ENCODE measurements at regions not wholly inside any gene's neighbourhood (a gene's known extent, or its start where the extent isn't known, plus 50 kb on each side); places are given as distances from the start of the nearest gene placed in this dataset.

DNA sequence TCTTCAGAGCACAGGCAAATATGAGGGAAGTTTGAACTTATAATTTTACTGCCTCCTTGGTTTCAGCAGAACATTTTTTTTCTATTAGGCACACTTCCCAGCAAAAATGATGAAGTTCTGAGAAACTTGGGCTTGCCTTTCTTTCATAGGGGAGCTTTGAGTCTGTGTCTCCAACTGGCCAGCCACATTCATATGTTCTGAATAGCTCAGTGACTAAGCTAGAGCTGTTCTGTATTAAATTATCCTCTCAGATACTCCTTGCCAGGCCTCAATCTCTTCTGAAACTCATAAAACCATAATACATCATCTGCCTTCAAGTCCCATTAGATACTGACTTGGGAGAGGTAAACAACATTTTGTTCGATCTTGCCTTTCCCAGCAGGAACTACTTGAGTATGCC, 476.5 kb downstream of the GPAM start:
- H3K36me3 ChIP-seq (ENCODE audit: insufficient read depth), result no peaks in the 10 kb centered on the region
- peaks cover 4% of the 10 kb centered on the region for H3K9me3 Mint-ChIP-seq
- no peak for ATAC-seq

More for the DNA sequence above, 476.5 kb downstream of the GPAM start:
- Histone ChIP-seq H2AFZ (no peak overlapping the region), H3K27me3 (ENCODE audit: insufficient read depth) (no peaks in the 10 kb centered on the region), H4K20me1 (replicated peaks; ENCODE audit: insufficient read depth) (no peaks in the 10 kb centered on the region), H3F3A (replicated peaks; ENCODE audit: low read depth) (no peaks in the 10 kb centered on the region), H3K4me2 (no peak overlapping the region), H3K27ac (ENCODE audit: low read depth) (no peak overlapping the region), H3K9me2 (ENCODE audit: insufficient read depth) (peaks cover 7% of the 10 kb centered on the region; the same call in 1 of the 2 replicates), H3K79me2 (replicated peaks; ENCODE audit: insufficient read depth) (no peaks in the 10 kb centered on the region), H3K4me1 (ENCODE audit: insufficient read depth) (no peaks in the 10 kb centered on the region), H3K4me3 (no peak overlapping the region)
- no peaks in the 10 kb centered on the region for H3K4me1 Mint-ChIP-seq
- H3K4me3 Mint-ChIP-seq, result no peak overlapping the region
- TF ChIP-seq NANOG (IDR thresholded peaks at IDR 0.05; ENCODE audit: borderline replicate concordance) (no peak), EZH2phosphoT487 (IDR thresholded peaks at IDR 0.05; ENCODE audit: unreplicated experiment) (no peak), POLR2AphosphoS5 (IDR thresholded peaks at IDR 0.05; ENCODE audit: low read depth) (no peak), EZH2 (IDR thresholded peaks at IDR 0.05; ENCODE audit: low read depth, unreplicated experiment) (no peak), ZNF114 (CRISPR knock-in tag; IDR thresholded peaks at IDR 0.05) (no peak), STAT1 (IDR thresholded peaks at IDR 0.05; ENCODE audit: unreplicated experiment) (no peak), CREB1 (CRISPR knock-in tag; IDR thresholded peaks at IDR 0.05; ENCODE audit: low read depth) (no peak), ZNF331 (CRISPR knock-in tag; IDR thresholded peaks at IDR 0.05; ENCODE audit: low read depth) (no peak), JUNB (IDR thresholded peaks at IDR 0.05; ENCODE audit: unreplicated experiment) (no peak)
- TF ChIP-seq, protein P1, sequence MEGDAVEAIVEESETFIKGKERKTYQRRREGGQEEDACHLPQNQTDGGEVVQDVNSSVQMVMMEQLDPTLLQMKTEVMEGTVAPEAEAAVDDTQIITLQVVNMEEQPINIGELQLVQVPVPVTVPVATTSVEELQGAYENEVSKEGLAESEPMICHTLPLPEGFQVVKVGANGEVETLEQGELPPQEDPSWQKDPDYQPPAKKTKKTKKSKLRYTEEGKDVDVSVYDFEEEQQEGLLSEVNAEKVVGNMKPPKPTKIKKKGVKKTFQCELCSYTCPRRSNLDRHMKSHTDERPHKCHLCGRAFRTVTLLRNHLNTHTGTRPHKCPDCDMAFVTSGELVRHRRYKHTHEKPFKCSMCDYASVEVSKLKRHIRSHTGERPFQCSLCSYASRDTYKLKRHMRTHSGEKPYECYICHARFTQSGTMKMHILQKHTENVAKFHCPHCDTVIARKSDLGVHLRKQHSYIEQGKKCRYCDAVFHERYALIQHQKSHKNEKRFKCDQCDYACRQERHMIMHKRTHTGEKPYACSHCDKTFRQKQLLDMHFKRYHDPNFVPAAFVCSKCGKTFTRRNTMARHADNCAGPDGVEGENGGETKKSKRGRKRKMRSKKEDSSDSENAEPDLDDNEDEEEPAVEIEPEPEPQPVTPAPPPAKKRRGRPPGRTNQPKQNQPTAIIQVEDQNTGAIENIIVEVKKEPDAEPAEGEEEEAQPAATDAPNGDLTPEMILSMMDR (conservative IDR thresholded peaks at IDR 0.05; ENCODE audit: low read depth in 2 of 2), result no peak
- TF ChIP-seq, protein P2, sequence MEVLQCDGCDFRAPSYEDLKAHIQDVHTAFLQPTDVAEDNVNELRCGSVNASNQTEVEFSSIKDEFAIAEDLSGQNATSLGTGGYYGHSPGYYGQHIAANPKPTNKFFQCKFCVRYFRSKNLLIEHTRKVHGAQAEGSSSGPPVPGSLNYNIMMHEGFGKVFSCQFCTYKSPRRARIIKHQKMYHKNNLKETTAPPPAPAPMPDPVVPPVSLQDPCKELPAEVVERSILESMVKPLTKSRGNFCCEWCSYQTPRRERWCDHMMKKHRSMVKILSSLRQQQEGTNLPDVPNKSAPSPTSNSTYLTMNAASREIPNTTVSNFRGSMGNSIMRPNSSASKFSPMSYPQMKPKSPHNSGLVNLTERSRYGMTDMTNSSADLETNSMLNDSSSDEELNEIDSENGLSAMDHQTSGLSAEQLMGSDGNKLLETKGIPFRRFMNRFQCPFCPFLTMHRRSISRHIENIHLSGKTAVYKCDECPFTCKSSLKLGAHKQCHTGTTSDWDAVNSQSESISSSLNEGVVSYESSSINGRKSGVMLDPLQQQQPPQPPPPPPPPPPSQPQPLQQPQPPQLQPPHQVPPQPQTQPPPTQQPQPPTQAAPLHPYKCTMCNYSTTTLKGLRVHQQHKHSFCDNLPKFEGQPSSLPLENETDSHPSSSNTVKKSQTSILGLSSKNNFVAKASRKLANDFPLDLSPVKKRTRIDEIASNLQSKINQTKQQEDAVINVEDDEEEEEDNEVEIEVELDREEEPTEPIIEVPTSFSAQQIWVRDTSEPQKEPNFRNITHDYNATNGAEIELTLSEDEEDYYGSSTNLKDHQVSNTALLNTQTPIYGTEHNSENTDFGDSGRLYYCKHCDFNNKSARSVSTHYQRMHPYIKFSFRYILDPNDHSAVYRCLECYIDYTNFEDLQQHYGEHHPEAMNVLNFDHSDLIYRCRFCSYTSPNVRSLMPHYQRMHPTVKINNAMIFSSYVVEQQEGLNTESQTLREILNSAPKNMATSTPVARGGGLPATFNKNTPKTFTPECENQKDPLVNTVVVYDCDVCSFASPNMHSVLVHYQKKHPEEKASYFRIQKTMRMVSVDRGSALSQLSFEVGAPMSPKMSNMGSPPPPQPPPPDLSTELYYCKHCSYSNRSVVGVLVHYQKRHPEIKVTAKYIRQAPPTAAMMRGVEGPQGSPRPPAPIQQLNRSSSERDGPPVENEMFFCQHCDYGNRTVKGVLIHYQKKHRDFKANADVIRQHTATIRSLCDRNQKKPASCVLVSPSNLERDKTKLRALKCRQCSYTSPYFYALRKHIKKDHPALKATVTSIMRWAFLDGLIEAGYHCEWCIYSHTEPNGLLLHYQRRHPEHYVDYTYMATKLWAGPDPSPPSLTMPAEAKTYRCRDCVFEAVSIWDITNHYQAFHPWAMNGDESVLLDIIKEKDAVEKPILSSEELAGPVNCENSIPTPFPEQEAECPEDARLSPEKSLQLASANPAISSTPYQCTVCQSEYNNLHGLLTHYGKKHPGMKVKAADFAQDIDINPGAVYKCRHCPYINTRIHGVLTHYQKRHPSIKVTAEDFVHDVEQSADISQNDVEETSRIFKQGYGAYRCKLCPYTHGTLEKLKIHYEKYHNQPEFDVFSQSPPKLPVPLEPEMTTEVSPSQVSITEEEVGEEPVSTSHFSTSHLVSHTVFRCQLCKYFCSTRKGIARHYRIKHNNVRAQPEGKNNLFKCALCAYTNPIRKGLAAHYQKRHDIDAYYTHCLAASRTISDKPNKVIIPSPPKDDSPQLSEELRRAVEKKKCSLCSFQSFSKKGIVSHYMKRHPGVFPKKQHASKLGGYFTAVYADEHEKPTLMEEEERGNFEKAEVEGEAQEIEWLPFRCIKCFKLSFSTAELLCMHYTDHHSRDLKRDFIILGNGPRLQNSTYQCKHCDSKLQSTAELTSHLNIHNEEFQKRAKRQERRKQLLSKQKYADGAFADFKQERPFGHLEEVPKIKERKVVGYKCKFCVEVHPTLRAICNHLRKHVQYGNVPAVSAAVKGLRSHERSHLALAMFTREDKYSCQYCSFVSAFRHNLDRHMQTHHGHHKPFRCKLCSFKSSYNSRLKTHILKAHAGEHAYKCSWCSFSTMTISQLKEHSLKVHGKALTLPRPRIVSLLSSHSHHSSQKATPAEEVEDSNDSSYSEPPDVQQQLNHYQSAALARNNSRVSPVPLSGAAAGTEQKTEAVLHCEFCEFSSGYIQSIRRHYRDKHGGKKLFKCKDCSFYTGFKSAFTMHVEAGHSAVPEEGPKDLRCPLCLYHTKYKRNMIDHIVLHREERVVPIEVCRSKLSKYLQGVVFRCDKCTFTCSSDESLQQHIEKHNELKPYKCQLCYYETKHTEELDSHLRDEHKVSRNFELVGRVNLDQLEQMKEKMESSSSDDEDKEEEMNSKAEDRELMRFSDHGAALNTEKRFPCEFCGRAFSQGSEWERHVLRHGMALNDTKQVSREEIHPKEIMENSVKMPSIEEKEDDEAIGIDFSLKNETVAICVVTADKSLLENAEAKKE (CRISPR knock-in tag; IDR thresholded peaks at IDR 0.05), result no peak
- TF ChIP-seq, protein P3, sequence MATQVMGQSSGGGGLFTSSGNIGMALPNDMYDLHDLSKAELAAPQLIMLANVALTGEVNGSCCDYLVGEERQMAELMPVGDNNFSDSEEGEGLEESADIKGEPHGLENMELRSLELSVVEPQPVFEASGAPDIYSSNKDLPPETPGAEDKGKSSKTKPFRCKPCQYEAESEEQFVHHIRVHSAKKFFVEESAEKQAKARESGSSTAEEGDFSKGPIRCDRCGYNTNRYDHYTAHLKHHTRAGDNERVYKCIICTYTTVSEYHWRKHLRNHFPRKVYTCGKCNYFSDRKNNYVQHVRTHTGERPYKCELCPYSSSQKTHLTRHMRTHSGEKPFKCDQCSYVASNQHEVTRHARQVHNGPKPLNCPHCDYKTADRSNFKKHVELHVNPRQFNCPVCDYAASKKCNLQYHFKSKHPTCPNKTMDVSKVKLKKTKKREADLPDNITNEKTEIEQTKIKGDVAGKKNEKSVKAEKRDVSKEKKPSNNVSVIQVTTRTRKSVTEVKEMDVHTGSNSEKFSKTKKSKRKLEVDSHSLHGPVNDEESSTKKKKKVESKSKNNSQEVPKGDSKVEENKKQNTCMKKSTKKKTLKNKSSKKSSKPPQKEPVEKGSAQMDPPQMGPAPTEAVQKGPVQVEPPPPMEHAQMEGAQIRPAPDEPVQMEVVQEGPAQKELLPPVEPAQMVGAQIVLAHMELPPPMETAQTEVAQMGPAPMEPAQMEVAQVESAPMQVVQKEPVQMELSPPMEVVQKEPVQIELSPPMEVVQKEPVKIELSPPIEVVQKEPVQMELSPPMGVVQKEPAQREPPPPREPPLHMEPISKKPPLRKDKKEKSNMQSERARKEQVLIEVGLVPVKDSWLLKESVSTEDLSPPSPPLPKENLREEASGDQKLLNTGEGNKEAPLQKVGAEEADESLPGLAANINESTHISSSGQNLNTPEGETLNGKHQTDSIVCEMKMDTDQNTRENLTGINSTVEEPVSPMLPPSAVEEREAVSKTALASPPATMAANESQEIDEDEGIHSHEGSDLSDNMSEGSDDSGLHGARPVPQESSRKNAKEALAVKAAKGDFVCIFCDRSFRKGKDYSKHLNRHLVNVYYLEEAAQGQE (IDR thresholded peaks at IDR 0.05; ENCODE audit: unreplicated experiment), result no peak
- TF ChIP-seq, protein P4, sequence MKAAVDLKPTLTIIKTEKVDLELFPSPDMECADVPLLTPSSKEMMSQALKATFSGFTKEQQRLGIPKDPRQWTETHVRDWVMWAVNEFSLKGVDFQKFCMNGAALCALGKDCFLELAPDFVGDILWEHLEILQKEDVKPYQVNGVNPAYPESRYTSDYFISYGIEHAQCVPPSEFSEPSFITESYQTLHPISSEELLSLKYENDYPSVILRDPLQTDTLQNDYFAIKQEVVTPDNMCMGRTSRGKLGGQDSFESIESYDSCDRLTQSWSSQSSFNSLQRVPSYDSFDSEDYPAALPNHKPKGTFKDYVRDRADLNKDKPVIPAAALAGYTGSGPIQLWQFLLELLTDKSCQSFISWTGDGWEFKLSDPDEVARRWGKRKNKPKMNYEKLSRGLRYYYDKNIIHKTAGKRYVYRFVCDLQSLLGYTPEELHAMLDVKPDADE (IDR thresholded peaks at IDR 0.05), result no peak
- peaks cover 4% of the 10 kb centered on the region; the same call in 2 of the 3 replicates for H3K36me3 Mint-ChIP-seq (ENCODE audit: low read depth)
- H3K27me3 Mint-ChIP-seq (ENCODE audit: insufficient read depth, low read depth, poor library complexity), result no peaks in the 10 kb centered on the region
- DNase-seq (ENCODE audit: low spot score), result no peak
- no peak overlapping the region for H3K27ac Mint-ChIP-seq
